GM21447 (cell line): ENCODE measurements at regions not wholly inside any gene's neighbourhood (a gene's known extent, or its start where the extent isn't known, plus 50 kb on each side); places are given as distances from the start of the nearest gene placed in this dataset.
"Not testable (repeated sequence)": the region's sequence is repeated elsewhere in the genome, so short reads cannot be mapped to it uniquely, and the experiment has no call there.

Experiments
- ATAC-seq: cut with Tn5 transposase; IDR thresholded peaks from one replicate; pipeline ENCODE4 v1.9.1; 2021; ENCODE audit not compliant: unreplicated experiment

GRCh38 chr10:105745596-105746148, 1104.6 kb downstream of the SORCS3 start:
- ATAC-seq = no peak

GRCh38 chr10:105743343-105744056, 1102.4 kb downstream of the SORCS3 start:
- no peak for ATAC-seq

GRCh38 chr10:105742923-105743322, 1101.8 kb downstream of the SORCS3 start:
- ATAC-seq = no peak

GRCh38 chr10:105742184-105742583, 1101.1 kb downstream of the SORCS3 start:
- ATAC-seq = no peak

- ATAC-seq = no peak
Observed at GRCh38 chr10:105734479-105734878, 1093.4 kb downstream of the SORCS3 start.

- ATAC-seq = no peak
Observed at GRCh38 chr10:105733924-105734323, 1092.8 kb downstream of the SORCS3 start.

GRCh38 chr10:105729428-105729827, 1088.3 kb downstream of the SORCS3 start:
- ATAC-seq = no peak

GRCh38 chr10:105727586-105727985, 1086.5 kb downstream of the SORCS3 start:
- not testable (repeated sequence) for ATAC-seq

- no peak for ATAC-seq
Observed at GRCh38 chr10:105727131-105727530, 1086.0 kb downstream of the SORCS3 start.

- ATAC-seq = no peak
Observed at GRCh38 chr10:105726149-105726548, 1085.1 kb downstream of the SORCS3 start.

- ATAC-seq = no peak
Observed at GRCh38 chr10:105725007-105725406, 1083.9 kb downstream of the SORCS3 start.

- no peak for ATAC-seq
Observed at GRCh38 chr10:105718207-105718995, 1077.3 kb downstream of the SORCS3 start.

- no peak for ATAC-seq
Observed at GRCh38 chr10:105714728-105715127, 1073.6 kb downstream of the SORCS3 start.

GRCh38 chr10:105707603-105708002, 1066.5 kb downstream of the SORCS3 start:
- no peak for ATAC-seq

- no peak for ATAC-seq
Observed at GRCh38 chr10:105706281-105707026, 1065.4 kb downstream of the SORCS3 start.

- no peak for ATAC-seq
Observed at GRCh38 chr10:105702211-105702610, 1061.1 kb downstream of the SORCS3 start.

- ATAC-seq = no peak
Observed at GRCh38 chr10:105700218-105700617, 1059.1 kb downstream of the SORCS3 start.

GRCh38 chr10:105699504-105699903, 1058.4 kb downstream of the SORCS3 start:
- no peak for ATAC-seq

- no peak for ATAC-seq
Observed at GRCh38 chr10:105698592-105698991, 1057.5 kb downstream of the SORCS3 start.

GRCh38 chr10:105697290-105697780, 1056.2 kb downstream of the SORCS3 start:
- ATAC-seq = no peak

GRCh38 chr10:105691811-105692210, 1050.7 kb downstream of the SORCS3 start:
- no peak for ATAC-seq
